Fibroblast of skin of left biceps (primary cell): ENCODE measurements at regions not wholly inside any gene's neighbourhood (a gene's known extent, or its start where the extent isn't known, plus 50 kb on each side); places are given as distances from the start of the nearest gene placed in this dataset.

Experiments
- DNase-seq, 2 experiments: peaks; one replicate each; pipeline ENCODE4 v3.0.0-alpha.2; 2013; ENCODE audit warnings: low read depth in 2 of 2

- no peak for DNase-seq
These were observed 79.1 kb downstream of the INHBB start for GRCh38 chr2:120425014-120425413.

- no peak for DNase-seq
These were observed 82.8 kb downstream of the INHBB start for GRCh38 chr2:120428748-120429147.

GRCh38 chr2:120429586-120430500, 83.9 kb downstream of the INHBB start:
- no peak for DNase-seq

DNA sequence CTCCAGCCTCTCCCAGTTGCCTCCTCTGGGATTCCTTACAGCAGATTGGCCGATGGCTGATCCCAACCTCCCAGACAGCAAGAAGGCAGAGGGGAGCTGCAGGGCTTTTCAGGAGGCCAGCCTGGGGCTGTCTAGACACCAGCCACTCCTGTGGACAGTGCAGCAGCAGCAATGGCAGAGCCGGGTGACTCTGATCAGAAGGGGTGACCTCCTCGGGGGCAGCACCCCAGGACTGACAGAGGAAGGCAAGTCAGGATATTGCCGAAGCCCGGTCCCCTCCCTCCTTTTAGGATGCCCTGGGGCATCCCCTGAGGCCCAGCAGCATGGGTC, 84.5 kb downstream of the INHBB start:
- DNase-seq, result no peak

DNA sequence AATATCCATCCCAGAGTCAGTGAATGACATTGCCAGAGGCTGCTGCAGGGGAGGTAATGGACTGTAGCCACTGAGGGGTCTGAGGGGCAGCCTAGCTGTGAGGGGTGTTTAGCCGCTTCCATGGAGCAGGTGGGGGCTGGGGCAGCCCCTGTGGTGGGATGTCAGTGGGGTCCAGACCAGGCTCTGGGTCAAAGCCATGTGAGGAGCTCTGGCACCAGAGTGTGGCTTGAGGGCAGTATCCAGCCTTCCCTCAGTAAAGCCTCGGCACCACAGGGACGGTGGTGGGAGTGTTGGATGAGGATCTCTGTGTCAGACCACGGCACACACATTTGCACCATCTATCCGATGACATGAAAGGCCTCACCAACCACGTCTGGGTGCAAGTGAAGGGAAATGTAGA, 85.0 kb downstream of the INHBB start:
- DNase-seq, result no peak

DNA sequence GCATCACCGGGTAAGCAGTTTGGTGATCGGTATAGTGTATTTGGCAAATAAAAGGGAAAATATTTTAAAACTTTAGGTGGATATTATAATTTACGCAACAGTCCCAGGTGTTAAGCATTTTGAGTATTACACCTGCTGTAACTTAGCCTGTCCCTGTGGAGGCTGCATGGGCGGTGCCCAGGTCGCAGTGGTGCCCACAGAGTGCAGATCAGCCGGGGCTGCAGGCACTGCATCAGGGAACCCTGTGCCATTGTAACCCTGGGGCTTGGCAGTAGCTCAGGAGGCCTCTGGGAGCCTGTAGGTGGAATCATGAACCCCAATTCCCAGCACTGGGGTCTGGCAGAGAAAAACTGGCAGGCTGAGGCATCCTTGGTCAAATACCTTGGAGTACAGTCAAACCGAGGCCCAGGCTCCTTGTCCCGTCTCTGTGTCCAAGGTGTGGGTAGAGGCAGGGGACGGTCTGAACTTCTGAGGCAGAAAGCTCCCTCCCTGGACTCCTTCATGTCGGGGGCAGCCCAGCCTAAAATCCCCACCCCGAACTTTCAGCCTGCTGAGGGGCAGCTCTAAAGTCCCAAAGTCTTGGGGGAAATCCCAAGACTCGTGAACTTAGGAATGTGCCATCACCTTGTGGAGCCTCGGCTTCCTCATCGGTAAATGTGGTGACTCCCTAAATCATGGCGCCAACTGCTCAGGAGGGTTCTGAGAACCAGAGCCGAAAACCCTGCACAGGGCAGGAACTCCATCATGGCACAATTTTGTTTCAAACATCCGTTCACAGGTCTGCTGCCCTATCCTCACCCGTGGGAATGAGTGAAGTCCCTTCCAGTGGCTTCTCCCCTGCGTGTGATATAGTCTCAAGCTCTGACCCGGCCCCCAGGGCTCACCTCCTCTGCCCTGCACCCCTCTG, 85.7 kb downstream of the INHBB start:
- no peak for DNase-seq

GRCh38 chr2:120432293-120432975, 86.5 kb downstream of the INHBB start:
- DNase-seq, result no peak

GRCh38 chr2:120432976-120433815, 87.3 kb downstream of the INHBB start:
- no peak for DNase-seq

DNA sequence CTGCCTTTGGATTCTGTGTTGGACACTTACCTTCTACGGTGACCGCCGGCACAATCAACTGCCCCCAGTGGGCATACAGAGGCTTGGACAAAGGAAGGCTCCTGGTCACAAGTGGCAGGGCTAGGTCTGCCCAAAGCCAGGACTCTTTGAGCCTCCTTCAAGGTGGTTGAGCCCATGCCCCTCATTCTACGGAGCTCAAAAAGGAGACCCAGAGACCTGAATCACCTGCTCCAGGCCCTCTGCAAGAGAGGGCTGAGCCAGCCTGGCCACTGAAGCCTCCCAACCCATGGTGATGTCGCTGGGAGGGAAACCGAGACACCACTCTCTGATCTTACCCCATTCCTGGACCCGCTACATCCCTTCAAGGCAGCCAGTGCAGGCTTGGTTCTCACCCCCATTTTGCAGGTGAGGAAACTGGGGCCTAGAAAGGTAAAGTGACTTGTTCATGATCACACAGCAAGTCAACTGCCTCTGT, 87.9 kb downstream of the INHBB start:
- DNase-seq, result no peak

GRCh38 chr2:120434492-120435308, 88.8 kb downstream of the INHBB start:
- peak; percentile 62 to 73 for DNase-seq

GRCh38 chr2:120435671-120436459, 89.9 kb downstream of the INHBB start:
- no peak for DNase-seq

- no peak for DNase-seq
These were observed 90.5 kb downstream of the INHBB start for GRCh38 chr2:120436460-120436739.

- no peak for DNase-seq
These were observed 91.1 kb downstream of the INHBB start for GRCh38 chr2:120436885-120437603.

DNA sequence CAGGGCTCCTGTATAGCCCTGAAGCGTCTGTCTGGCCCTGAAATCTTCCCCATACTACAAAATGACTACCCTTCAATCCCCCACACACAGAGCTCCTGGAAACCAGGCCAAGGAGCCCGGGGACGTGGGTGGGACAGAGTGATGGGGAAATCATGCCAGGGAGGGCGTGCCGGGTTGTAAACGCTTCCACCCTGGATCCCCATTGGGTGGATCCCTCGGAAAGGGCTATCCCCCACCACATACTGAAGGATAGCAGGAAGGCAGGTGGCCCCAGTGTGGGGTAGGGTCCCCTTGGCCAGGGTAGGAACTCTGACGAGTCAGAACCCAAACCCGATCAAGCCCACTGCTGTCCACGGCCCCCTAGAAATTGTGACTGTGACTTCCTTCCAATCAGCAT, 91.7 kb downstream of the INHBB start:
- DNase-seq, result no peak

GRCh38 chr2:120438301-120439066, 92.5 kb downstream of the INHBB start:
- no peak for DNase-seq

DNA sequence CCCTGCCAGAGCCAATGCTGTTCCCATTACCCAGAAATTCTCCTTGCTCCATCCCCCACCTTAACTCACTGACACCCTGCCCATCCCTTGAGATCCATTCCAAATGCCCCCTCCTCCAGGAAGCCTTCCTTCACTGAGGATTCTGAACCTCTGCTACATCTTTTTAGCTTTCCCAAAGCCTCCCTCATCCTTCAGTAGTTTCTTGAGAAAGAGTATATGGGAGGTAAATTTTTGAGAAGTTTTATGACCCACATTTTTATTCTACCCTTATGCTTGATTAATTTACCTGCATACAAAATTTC, 93.1 kb downstream of the INHBB start:
- DNase-seq, result no peak

- DNase-seq, result no peak
These were observed 93.9 kb downstream of the INHBB start for GRCh38 chr2:120439637-120440384.
